Lower leg skin (tissue), 3 donors: ENCODE measurements at regions not wholly inside any gene's neighbourhood (a gene's known extent, or its start where the extent isn't known, plus 50 kb on each side); places are given as distances from the start of the nearest gene placed in this dataset.

Source experiments
- CTCF ChIP-seq, 3 donors: fragments of 450-650 bp; IDR thresholded peaks; one replicate each; pipeline ENCODE4 v1.5.1; 2016; ENCODE audit warnings: antibody characterized with exemption in 3 of 3, mild to moderate bottlenecking in 3 of 3, moderate library complexity in 2 of 3
- POLR2A ChIP-seq, 2 donors: fragments of 450-650 bp; IDR thresholded peaks; one replicate each; pipeline ENCODE4 v1.6.1; 2016 to 2017; ENCODE audit warnings: antibody characterized with exemption in 2 of 2, mild to moderate bottlenecking in 1 of 2, moderate library complexity in 1 of 2

GRCh38 chr9:115373710-115374045 lies 255.7 kb upstream of the TNC start:
- TF ChIP-seq POLR2A (IDR thresholded peaks at IDR 0.05) (no peak), CTCF (IDR thresholded peaks at IDR 0.05) (no peak)
